ENCODE measurements at regions not wholly inside any gene's neighbourhood (a gene's known extent, or its start where the extent isn't known, plus 50 kb on each side); places are given as distances from the start of the nearest gene placed in this dataset.

DNA sequence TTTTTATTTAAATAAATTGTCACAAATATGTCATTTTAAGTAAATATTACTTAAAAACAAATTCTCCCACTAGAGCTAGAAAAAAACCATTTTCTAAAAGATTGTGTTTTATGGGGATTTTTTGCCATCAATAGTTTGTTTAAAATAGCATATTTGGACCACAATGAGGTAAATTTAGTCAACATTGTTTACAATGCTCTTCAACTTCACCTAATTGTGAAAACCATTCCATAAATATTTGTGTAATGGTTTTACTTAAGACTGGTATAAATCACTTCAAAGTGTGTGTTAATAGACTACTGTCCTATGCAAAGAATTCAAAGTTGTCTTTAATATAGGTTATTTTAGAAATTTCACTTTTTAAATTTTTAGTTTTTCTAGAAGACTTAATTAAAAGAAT is 1004.2 kb downstream of the PCDH18 start:
- H3K4me1 Mint-ChIP-seq (ENCODE audit: low read depth, unreplicated experiment): no peaks in the 10 kb centered on the region
- DNase-seq: no peak
- no peaks in the 10 kb centered on the region for H3K36me3 Mint-ChIP-seq (ENCODE audit: unreplicated experiment)
- H3K4me3 Mint-ChIP-seq (ENCODE audit: unreplicated experiment): no peak overlapping the region
- H3K9me3 Mint-ChIP-seq (ENCODE audit: unreplicated experiment): no peaks in the 10 kb centered on the region
- TF ChIP-seq, protein P1, sequence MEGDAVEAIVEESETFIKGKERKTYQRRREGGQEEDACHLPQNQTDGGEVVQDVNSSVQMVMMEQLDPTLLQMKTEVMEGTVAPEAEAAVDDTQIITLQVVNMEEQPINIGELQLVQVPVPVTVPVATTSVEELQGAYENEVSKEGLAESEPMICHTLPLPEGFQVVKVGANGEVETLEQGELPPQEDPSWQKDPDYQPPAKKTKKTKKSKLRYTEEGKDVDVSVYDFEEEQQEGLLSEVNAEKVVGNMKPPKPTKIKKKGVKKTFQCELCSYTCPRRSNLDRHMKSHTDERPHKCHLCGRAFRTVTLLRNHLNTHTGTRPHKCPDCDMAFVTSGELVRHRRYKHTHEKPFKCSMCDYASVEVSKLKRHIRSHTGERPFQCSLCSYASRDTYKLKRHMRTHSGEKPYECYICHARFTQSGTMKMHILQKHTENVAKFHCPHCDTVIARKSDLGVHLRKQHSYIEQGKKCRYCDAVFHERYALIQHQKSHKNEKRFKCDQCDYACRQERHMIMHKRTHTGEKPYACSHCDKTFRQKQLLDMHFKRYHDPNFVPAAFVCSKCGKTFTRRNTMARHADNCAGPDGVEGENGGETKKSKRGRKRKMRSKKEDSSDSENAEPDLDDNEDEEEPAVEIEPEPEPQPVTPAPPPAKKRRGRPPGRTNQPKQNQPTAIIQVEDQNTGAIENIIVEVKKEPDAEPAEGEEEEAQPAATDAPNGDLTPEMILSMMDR (IDR thresholded peaks at IDR 0.05; ENCODE audit: partially characterized antibody, unreplicated experiment): no peak
- no peak overlapping the region for H3K27ac Mint-ChIP-seq (ENCODE audit: unreplicated experiment)
- H3K27me3 Mint-ChIP-seq (ENCODE audit: unreplicated experiment): no peaks in the 10 kb centered on the region

- no peaks in the 10 kb centered on the region for H3K4me1 Mint-ChIP-seq (ENCODE audit: low read depth, unreplicated experiment)
- H3K27ac Mint-ChIP-seq (ENCODE audit: unreplicated experiment): no peak overlapping the region
- DNase-seq: no peak
- H3K9me3 Mint-ChIP-seq (ENCODE audit: unreplicated experiment): no peaks in the 10 kb centered on the region
- H3K27me3 Mint-ChIP-seq (ENCODE audit: unreplicated experiment): no peaks in the 10 kb centered on the region
- no peak overlapping the region for H3K4me3 Mint-ChIP-seq (ENCODE audit: unreplicated experiment)
- TF ChIP-seq, protein P1 (IDR thresholded peaks at IDR 0.05; ENCODE audit: partially characterized antibody, unreplicated experiment): no peak
- no peaks in the 10 kb centered on the region for H3K36me3 Mint-ChIP-seq (ENCODE audit: unreplicated experiment)
These were observed 1005.8 kb downstream of the PCDH18 start for GRCh38 chr4:136526517-136526916.

DNA sequence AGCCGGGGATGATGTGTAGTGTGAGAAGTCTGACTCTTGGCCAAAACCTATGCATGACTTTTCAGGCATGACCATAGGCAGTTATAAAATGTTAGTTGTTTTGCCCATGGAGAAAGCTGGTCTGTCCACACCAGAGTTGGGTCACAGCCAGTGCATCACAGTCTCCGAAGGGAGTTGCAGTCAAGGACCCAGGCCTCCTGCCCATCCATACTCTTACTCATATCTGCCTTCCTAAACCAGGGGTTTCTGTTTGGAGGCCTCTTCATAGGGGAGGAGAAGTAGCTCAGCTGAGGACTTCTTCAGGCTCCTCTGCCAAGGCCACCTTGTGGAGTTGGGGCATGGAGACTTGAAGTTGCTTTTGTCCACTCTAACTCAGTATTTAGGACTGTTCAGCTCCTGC is 1008.3 kb downstream of the PCDH18 start:
- Mint-ChIP-seq H3K4me1 (ENCODE audit: low read depth, unreplicated experiment) (no peaks in the 10 kb centered on the region), H3K9me3 (ENCODE audit: unreplicated experiment) (no peaks in the 10 kb centered on the region), H3K36me3 (ENCODE audit: unreplicated experiment) (no peaks in the 10 kb centered on the region), H3K27me3 (ENCODE audit: unreplicated experiment) (no peaks in the 10 kb centered on the region), H3K4me3 (ENCODE audit: unreplicated experiment) (no peak overlapping the region), H3K27ac (ENCODE audit: unreplicated experiment) (no peak overlapping the region)
- TF ChIP-seq, protein P1 (IDR thresholded peaks at IDR 0.05; ENCODE audit: partially characterized antibody, unreplicated experiment): no peak
- no peak for DNase-seq

- DNase-seq: no peak
- H3K27ac Mint-ChIP-seq (ENCODE audit: unreplicated experiment): no peak overlapping the region
- no peaks in the 10 kb centered on the region for H3K36me3 Mint-ChIP-seq (ENCODE audit: unreplicated experiment)
- no peak overlapping the region for H3K4me3 Mint-ChIP-seq (ENCODE audit: unreplicated experiment)
- H3K9me3 Mint-ChIP-seq (ENCODE audit: unreplicated experiment): no peaks in the 10 kb centered on the region
- TF ChIP-seq, protein P1 (IDR thresholded peaks at IDR 0.05; ENCODE audit: partially characterized antibody, unreplicated experiment): no peak
- no peaks in the 10 kb centered on the region for H3K27me3 Mint-ChIP-seq (ENCODE audit: unreplicated experiment)
- no peaks in the 10 kb centered on the region for H3K4me1 Mint-ChIP-seq (ENCODE audit: low read depth, unreplicated experiment)
These were observed 1015.9 kb downstream of the PCDH18 start for GRCh38 chr4:136516371-136516770.

- DNase-seq: no peak
- Mint-ChIP-seq H3K27ac (ENCODE audit: unreplicated experiment) (no peak overlapping the region), H3K36me3 (ENCODE audit: unreplicated experiment) (no peaks in the 10 kb centered on the region), H3K27me3 (ENCODE audit: unreplicated experiment) (no peaks in the 10 kb centered on the region), H3K9me3 (ENCODE audit: unreplicated experiment) (no peaks in the 10 kb centered on the region), H3K4me3 (ENCODE audit: unreplicated experiment) (no peak overlapping the region), H3K4me1 (ENCODE audit: low read depth, unreplicated experiment) (peaks cover 2% of the 10 kb centered on the region)
- TF ChIP-seq, protein P1 (IDR thresholded peaks at IDR 0.05; ENCODE audit: partially characterized antibody, unreplicated experiment): no peak
These were observed 1027.3 kb downstream of the PCDH18 start for GRCh38 chr4:136505020-136505419.

Data from glutamatergic neuron (in vitro differentiated cells).